GM12878 (cell line): ENCODE measurements at regions not wholly inside any gene's neighbourhood (a gene's known extent, or its start where the extent isn't known, plus 50 kb on each side); places are given as distances from the start of the nearest gene placed in this dataset.

ENCODE experiments used
- ATAC-seq: fragments of 200-7000 bp; cut with Tn5 transposase; 3 replicates; pipeline ENCODE4 v1.9.1; 2020; ENCODE audit warnings: mild to moderate bottlenecking, moderate library complexity
- BruUV-seq: library from RNA; stranded (reverse); fragments of 400-500 nt; replicated peaks from 2 replicates; lab custom pipeline; 2021; lab: Mats Ljungman, UMichigan
- CTCF ChIA-PET: fragments of 300-600 bp; sonication (Branson Sonifier 250); formaldehyde crosslinking; extraction: SDS; loops from one replicate; lab custom pipeline; 2021; ENCODE audit warnings: inconsistent platforms; lab: Yijun Ruan, JAX
- POLR2A ChIA-PET: fragments of 350-600 bp; formaldehyde crosslinking; extraction: SDS; loops from one replicate; lab custom pipeline; 2021; ENCODE audit warnings: inconsistent platforms; lab: Charles Lee
- RAD21 ChIA-PET: fragments of 300-600 bp; sonication (Branson Sonifier 250); formaldehyde crosslinking; loops from one replicate; lab custom pipeline; 2023; ENCODE audit warnings: antibody characterized with exemption; ENCODE audit not compliant: unreplicated experiment; lab: Charles Lee
- SMC1A ChIA-PET: fragments of 300-600 bp; sonication (Branson Sonifier 250); formaldehyde crosslinking; loops from one replicate; lab custom pipeline; 2023; ENCODE audit not compliant: unreplicated experiment, uncharacterized antibody; lab: Charles Lee
- DNase-seq: peaks from one replicate; pipeline ENCODE4 v3.0.0-alpha.2; 2011; ENCODE audit warnings: low read depth, low spot score
- FAIRE-seq: peaks from 3 replicates; lab custom pipeline; 2011; peaks lifted over from hg19 to GRCh38; lab: Jason Lieb, UNC
- H2AFZ ChIP-seq: 2 replicates; pipeline ENCODE4 v1.6.0; 2011; ENCODE audit warnings: low read depth, low read length, control low read depth; ENCODE audit not compliant: control insufficient read depth
- H3K27ac ChIP-seq: 2 replicates; pipeline ENCODE4 v1.5.1; 2011; ENCODE audit warnings: control low read depth; ENCODE audit not compliant: control insufficient read depth, insufficient read depth
- H3K27me3 ChIP-seq, 2 experiments: replicated peaks in 1 of 2; 2 replicates each; pipeline versions ENCODE4 v1.6.0 to v1.6.1; 2011; ENCODE audit warnings: low read length in 1 of 2; ENCODE audit not compliant: control insufficient read depth in 2 of 2, insufficient read depth in 2 of 2
- H3K36me3 ChIP-seq, 2 experiments: 2 replicates each; pipeline ENCODE4 v1.5.1; 2011; ENCODE audit warnings: low read length in 1 of 2; ENCODE audit not compliant: control insufficient read depth in 2 of 2, insufficient read depth in 2 of 2
- H3K4me1 ChIP-seq: 2 replicates; pipeline ENCODE4 v1.6.1; 2011; ENCODE audit warnings: mild to moderate bottlenecking, low read length, moderate library complexity, mixed read lengths; ENCODE audit not compliant: control insufficient read depth, insufficient read depth
- H3K4me2 ChIP-seq: 2 replicates; pipeline ENCODE4 v1.6.0; 2011; ENCODE audit warnings: control low read depth; ENCODE audit not compliant: control insufficient read depth, insufficient read depth
- H3K4me3 ChIP-seq: fragments of 200-600 bp; sonication (generic); 2 replicates; pipeline ENCODE4 v1.5.1; 2016
- H3K79me2 ChIP-seq: 2 replicates; pipeline ENCODE4 v1.6.0; 2011; ENCODE audit warnings: low read length; ENCODE audit not compliant: control insufficient read depth, insufficient read depth
- H3K9ac ChIP-seq: 2 replicates; pipeline ENCODE4 v1.8.0; 2011; ENCODE audit warnings: low read length, control low read depth, mixed read lengths; ENCODE audit not compliant: control insufficient read depth, insufficient read depth
- H3K9me3 ChIP-seq: replicated peaks from 3 replicates; pipeline ENCODE4 v1.5.1; 2011; ENCODE audit warnings: mild to moderate bottlenecking, low read length; ENCODE audit not compliant: control insufficient read depth, insufficient read depth
- H4K20me1 ChIP-seq: 2 replicates; pipeline ENCODE4 v1.6.0; 2011; ENCODE audit not compliant: control insufficient read depth, insufficient read depth
- CEBPB ChIP-seq, 2 experiments: fragments of 150-350 bp in 1 of 2; IDR thresholded peaks; 2 replicates each; pipeline ENCODE4 v1.6.1; 2012 to 2014; ENCODE audit warnings: low read depth in 2 of 2, low read length in 2 of 2, borderline replicate concordance in 1 of 2, inconsistent platforms in 1 of 2
- EED ChIP-seq: sonication (generic); IDR thresholded peaks from 2 replicates; pipeline ENCODE4 v1.6.1; 2016; ENCODE audit warnings: antibody characterized with exemption, low read depth
- JUND ChIP-seq: IDR thresholded peaks from 2 replicates; pipeline ENCODE4 v1.6.1; 2012; ENCODE audit warnings: low read depth, mild to moderate bottlenecking, low read length, improper control_type of control experiment, moderate library complexity
- KLF5 ChIP-seq: fragments of 450-650 bp; IDR thresholded peaks from 2 replicates; pipeline ENCODE4 v1.6.1; 2014; ENCODE audit warnings: mild to moderate bottlenecking; ENCODE audit not compliant: partially characterized antibody
- LARP7 ChIP-seq: fragments of 450-650 bp; IDR thresholded peaks from 2 replicates; pipeline ENCODE4 v1.6.1; 2017; ENCODE audit warnings: mild to moderate bottlenecking
- MEF2A ChIP-seq: IDR thresholded peaks from 2 replicates; pipeline ENCODE4 v1.6.1; 2011; ENCODE audit warnings: low read depth, mild to moderate bottlenecking, low read length, moderate library complexity; ENCODE audit not compliant: insufficient read depth
- MTA3 ChIP-seq: IDR thresholded peaks from 2 replicates; pipeline ENCODE4 v1.6.1; 2012; ENCODE audit warnings: low read length, inconsistent platforms, borderline replicate concordance
- POLR2AphosphoS2 ChIP-seq: IDR thresholded peaks from 2 replicates; pipeline ENCODE4 v1.6.1; 2011; ENCODE audit warnings: low read depth, mild to moderate bottlenecking, low read length, improper control_type of control experiment, moderate library complexity
- RUNX3 ChIP-seq: IDR thresholded peaks from 2 replicates; pipeline ENCODE4 v1.6.1; 2012; ENCODE audit warnings: low read length, inconsistent platforms
- SREBF2 ChIP-seq: IDR thresholded peaks from 2 replicates; pipeline ENCODE4 v1.6.1; 2012; ENCODE audit warnings: mild to moderate bottlenecking, low read length
- TARDBP ChIP-seq: IDR thresholded peaks from 2 replicates; pipeline ENCODE4 v1.6.1; 2016; ENCODE audit warnings: borderline replicate concordance
- ZNF217 ChIP-seq: fragments of 450-650 bp; IDR thresholded peaks from 2 replicates; pipeline ENCODE4 v1.6.1; 2017; ENCODE audit warnings: antibody characterized with exemption, mild to moderate bottlenecking
- WGBS: methylation state at CpG from one replicate; pipeline ENCODE4 v1.1.6; 2016; ENCODE audit warnings: low lambda C conversion rate; ENCODE audit not compliant: insufficient replicate concordance, insufficient coverage; ENCODE audit errors: missing lambda C conversion rate; 5-methylcytosine and 5-hydroxymethylcytosine counted together
- in situ Hi-C: fragments of 300-500 bp; cut with MboI; formaldehyde crosslinking; loops from 9 replicates; pipeline ENCODE4 v1.14.3; 2018; ENCODE audit warnings: mixed read lengths
- intact Hi-C: fragments of 100-400 bp; cut with micrococcal nuclease; formaldehyde crosslinking; loops from one replicate; pipeline ENCODE4 v1.14.2; 2022; ENCODE audit not compliant: unreplicated experiment

GRCh38 chr21:28592205-28592865 lies 400.3 kb downstream of the LTN1 start:
- H3K4me1 ChIP-seq, result no peaks in the 10 kb centered on the region
- DNase-seq, result no peak
- POLR2A ChIA-PET, result no interaction called here
- no peak overlapping the region for H3K9ac ChIP-seq
- no TSS peak for BruUV-seq
- intact Hi-C loops (no loop called here), in situ Hi-C loops (no loop called here)
- SMC1A ChIA-PET, result no interaction called here
- H3K79me2 ChIP-seq, result no peaks in the 10 kb centered on the region
- CTCF ChIA-PET, result no interaction called here
- WGBS, result 13% methylated on average over 6 of the region's 6 CpGs
- TF ChIP-seq KLF5 (no peak), EED (no peak), JUND (no peak), SREBF2 (no peak)
- no peak for FAIRE-seq
- RAD21 ChIA-PET, result no interaction called here
- H2AFZ ChIP-seq, result no peak overlapping the region
- H3K4me2 ChIP-seq, result no peak overlapping the region
- no peaks in the 10 kb centered on the region for H4K20me1 ChIP-seq
- no peak for ATAC-seq
- H3K4me3 ChIP-seq, result no peak overlapping the region
- no peaks in the 10 kb centered on the region for H3K27me3 ChIP-seq
- H3K27ac ChIP-seq, result no peak overlapping the region
- H3K9me3 ChIP-seq, result no peaks in the 10 kb centered on the region
- no peaks in the 10 kb centered on the region for H3K36me3 ChIP-seq

- no peak for TF ChIP-seq TARDBP
- no peak for TF ChIP-seq POLR2AphosphoS2
- TF ChIP-seq CEBPB (IDR thresholded peaks at IDR 0.05; ENCODE audit: borderline replicate concordance in 1 of 2, low read depth in 2 of 2, low read length in 2 of 2), result no peak
- no peak for TF ChIP-seq MTA3
- no peak for TF ChIP-seq LARP7
- TF ChIP-seq MEF2A, result no peak
- TF ChIP-seq ZNF217, result no peak
- TF ChIP-seq RUNX3, result no peak
- intact Hi-C loops, result no loop called here
- ChIA-PET CTCF (no interaction called here), RAD21 (no interaction called here), POLR2A (no interaction called here), SMC1A (no interaction called here)
- Histone ChIP-seq H3K4me3 (no peak overlapping the region), H3K9ac (no peak overlapping the region), H3K4me1 (no peaks in the 10 kb centered on the region), H2AFZ (no peak overlapping the region), H4K20me1 (no peaks in the 10 kb centered on the region), H3K9me3 (no peaks in the 10 kb centered on the region), H3K36me3 (no peaks in the 10 kb centered on the region), H3K27me3 (no peaks in the 10 kb centered on the region), H3K79me2 (no peaks in the 10 kb centered on the region), H3K27ac (no peak overlapping the region), H3K4me2 (no peak overlapping the region)
- BruUV-seq, result no TSS peak
- 11% methylated on average over 3 of the region's 3 CpGs for WGBS
- ATAC-seq, result no peak
- DNase-seq, result no peak
- in situ Hi-C loops, result no loop called here
- no peak for FAIRE-seq
Observed at GRCh38 chr21:28590676-28591075, 402.0 kb downstream of the LTN1 start.
